ENCODE measurements at regions not wholly inside any gene's neighbourhood (a gene's known extent, or its start where the extent isn't known, plus 50 kb on each side); places are given as distances from the start of the nearest gene placed in this dataset.

DNA sequence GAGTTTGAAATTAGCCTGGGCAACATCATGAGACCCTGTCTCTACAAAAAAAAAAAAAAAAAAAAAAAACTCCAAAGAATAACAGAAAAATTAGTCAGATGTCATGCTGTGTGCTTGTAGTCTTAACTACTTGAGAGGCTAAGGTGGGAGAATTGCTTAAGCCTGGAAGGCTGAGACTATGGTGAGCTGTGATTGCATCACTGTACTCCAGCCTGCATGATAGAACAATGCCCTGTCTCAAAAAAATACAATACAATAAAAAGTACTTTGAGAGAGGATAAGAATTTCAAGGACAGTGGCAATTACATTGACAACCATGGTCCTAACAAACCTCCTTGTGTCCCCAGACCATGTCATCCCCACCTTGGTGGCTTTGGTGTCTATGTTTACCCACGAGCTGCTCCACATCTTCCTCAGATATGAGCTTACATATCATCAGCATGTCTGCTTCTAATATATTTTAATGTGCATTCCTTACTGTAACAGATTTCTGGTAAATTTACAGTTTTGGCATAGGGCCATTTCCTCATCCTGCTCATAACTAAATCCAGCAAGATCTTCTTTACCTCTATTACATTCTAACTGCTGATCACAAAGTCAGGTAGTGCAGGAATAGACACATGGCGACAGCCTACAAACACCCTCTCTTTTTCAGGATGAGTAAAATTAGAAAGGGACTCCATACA lies 437.7 kb upstream of the HNRNPA3 start:
- FAIRE-seq (no peak), ATAC-seq (no peak), DNase-seq (ENCODE audit: low spot score) (no peak)
- Histone ChIP-seq H3K4me3 (replicated peaks in 1 of 3; ENCODE audit: insufficient read depth in 1 of 3, low read depth in 2 of 3, low read length in 3 of 3) (no peak overlapping the region), H4K20me1 (ENCODE audit: insufficient read depth, low read length) (no peaks in the 10 kb centered on the region), H3K9me3 (ENCODE audit: low read length) (peaks cover 12% of the 10 kb centered on the region; the same call in 1 of the 2 replicates), H3K27me3 (ENCODE audit: control insufficient read depth in 1 of 2, insufficient read depth in 2 of 2, low read length in 2 of 2) (no peaks in the 10 kb centered on the region), H3K4me2 (ENCODE audit: low read depth, low read length) (no peak overlapping the region), H3K4me1 (ENCODE audit: insufficient read depth, low read length) (no peaks in the 10 kb centered on the region), H3K27ac (ENCODE audit: extremely low read length, insufficient read depth, low read length) (no peak overlapping the region), H3K9ac (ENCODE audit: insufficient read depth, low read depth, low read length) (no peak overlapping the region), H2AFZ (ENCODE audit: low read length) (no peak overlapping the region), H3K36me3 (replicated peaks in 1 of 2; ENCODE audit: control insufficient read depth in 1 of 2, insufficient read depth in 2 of 2, low read length in 2 of 2) (no peaks in the 10 kb centered on the region), H3K79me2 (ENCODE audit: insufficient read depth, low read length) (no peaks in the 10 kb centered on the region)
- CTCF ChIA-PET (ENCODE audit: low intra/inter-chr PET ratio, low total read pairs): no interaction called here
- in situ Hi-C loops (cut with HindIII; ENCODE audit: extremely low pct_ligation_motif_present, low pct_unique_long_range_greater_than_20kb): no loop called here
- peak; percentile 54; the same call in 1 of the 2 replicates for TF ChIP-seq CEBPB (IDR thresholded peaks at IDR 0.05; ENCODE audit: borderline replicate concordance, low read depth, low read length)
- TF ChIP-seq ATM (IDR thresholded peaks at IDR 0.05; ENCODE audit: borderline replicate concordance): no peak
- intact Hi-C loops (cut with micrococcal nuclease; ENCODE audit: unreplicated experiment): no loop called here
- 1% methylated on average over 2 of the region's 2 CpGs for WGBS (ENCODE audit: low lambda C conversion rate)
- no TSS peak for BruUV-seq (replicated peaks)
- POLR2A ChIA-PET: no interaction called here

DNA sequence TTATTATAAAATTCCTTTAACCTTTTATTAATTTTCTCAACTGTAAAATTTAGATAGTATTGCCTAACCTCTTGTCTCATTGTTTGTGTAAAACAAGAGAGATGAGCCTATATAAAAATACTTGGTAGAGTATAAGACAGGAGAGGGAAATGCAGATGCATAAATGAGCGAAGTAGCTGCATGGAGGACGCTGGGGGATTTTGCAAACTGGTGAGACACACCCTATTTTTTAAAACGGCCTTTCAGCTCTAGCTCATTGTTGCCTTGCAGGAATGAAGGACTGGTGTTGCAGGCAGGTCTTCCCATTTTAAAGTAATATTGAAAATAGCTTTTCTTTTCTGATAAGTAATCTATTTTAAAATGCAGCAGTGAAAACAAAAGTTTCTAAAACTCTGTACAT lies 435.3 kb upstream of the HNRNPA3 start:
- H3K79me2 ChIP-seq (ENCODE audit: insufficient read depth, low read length): no peaks in the 10 kb centered on the region

More for the DNA sequence above, 435.3 kb upstream of the HNRNPA3 start:
- POLR2A ChIA-PET: no interaction called here
- WGBS (ENCODE audit: low lambda C conversion rate): 3% methylated on average over 3 of the region's 3 CpGs
- no peak overlapping the region for H3K4me2 ChIP-seq (ENCODE audit: low read depth, low read length)
- H3K27ac ChIP-seq (ENCODE audit: extremely low read length, insufficient read depth, low read length): no peak overlapping the region
- ATAC-seq: no peak
- BruUV-seq (replicated peaks): no TSS peak
- intact Hi-C loops (cut with micrococcal nuclease; ENCODE audit: unreplicated experiment) (no loop called here), in situ Hi-C loops (cut with HindIII; ENCODE audit: extremely low pct_ligation_motif_present, low pct_unique_long_range_greater_than_20kb) (no loop called here)
- TF ChIP-seq SP4 (CRISPR knock-in tag; IDR thresholded peaks at IDR 0.05): no peak
- no peak for TF ChIP-seq SIX4 (CRISPR knock-in tag; IDR thresholded peaks at IDR 0.05)
- no peak for TF ChIP-seq NFE2 (CRISPR knock-in tag; IDR thresholded peaks at IDR 0.05)
- TF ChIP-seq IRF2 (CRISPR knock-in tag; IDR thresholded peaks at IDR 0.05): no peak
- TF ChIP-seq, protein P1, sequence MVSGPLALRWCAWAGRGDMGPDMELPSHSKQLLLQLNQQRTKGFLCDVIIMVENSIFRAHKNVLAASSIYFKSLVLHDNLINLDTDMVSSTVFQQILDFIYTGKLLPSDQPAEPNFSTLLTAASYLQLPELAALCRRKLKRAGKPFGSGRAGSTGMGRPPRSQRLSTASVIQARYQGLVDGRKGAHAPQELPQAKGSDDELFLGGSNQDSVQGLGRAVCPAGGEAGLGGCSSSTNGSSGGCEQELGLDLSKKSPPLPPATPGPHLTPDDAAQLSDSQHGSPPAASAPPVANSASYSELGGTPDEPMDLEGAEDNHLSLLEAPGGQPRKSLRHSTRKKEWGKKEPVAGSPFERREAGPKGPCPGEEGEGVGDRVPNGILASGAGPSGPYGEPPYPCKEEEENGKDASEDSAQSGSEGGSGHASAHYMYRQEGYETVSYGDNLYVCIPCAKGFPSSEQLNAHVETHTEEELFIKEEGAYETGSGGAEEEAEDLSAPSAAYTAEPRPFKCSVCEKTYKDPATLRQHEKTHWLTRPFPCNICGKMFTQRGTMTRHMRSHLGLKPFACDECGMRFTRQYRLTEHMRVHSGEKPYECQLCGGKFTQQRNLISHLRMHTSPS (CRISPR knock-in tag; IDR thresholded peaks at IDR 0.05; ENCODE audit: low read depth): no peak
- TF ChIP-seq ZFP41 (CRISPR knock-in tag; IDR thresholded peaks at IDR 0.05; ENCODE audit: borderline replicate concordance): no peak
- TF ChIP-seq, protein P2, sequence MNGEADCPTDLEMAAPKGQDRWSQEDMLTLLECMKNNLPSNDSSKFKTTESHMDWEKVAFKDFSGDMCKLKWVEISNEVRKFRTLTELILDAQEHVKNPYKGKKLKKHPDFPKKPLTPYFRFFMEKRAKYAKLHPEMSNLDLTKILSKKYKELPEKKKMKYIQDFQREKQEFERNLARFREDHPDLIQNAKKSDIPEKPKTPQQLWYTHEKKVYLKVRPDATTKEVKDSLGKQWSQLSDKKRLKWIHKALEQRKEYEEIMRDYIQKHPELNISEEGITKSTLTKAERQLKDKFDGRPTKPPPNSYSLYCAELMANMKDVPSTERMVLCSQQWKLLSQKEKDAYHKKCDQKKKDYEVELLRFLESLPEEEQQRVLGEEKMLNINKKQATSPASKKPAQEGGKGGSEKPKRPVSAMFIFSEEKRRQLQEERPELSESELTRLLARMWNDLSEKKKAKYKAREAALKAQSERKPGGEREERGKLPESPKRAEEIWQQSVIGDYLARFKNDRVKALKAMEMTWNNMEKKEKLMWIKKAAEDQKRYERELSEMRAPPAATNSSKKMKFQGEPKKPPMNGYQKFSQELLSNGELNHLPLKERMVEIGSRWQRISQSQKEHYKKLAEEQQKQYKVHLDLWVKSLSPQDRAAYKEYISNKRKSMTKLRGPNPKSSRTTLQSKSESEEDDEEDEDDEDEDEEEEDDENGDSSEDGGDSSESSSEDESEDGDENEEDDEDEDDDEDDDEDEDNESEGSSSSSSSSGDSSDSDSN (CRISPR knock-in tag; IDR thresholded peaks at IDR 0.05): no peak
- TF ChIP-seq PCBP2 (optimal IDR thresholded peaks at IDR 0.05; ENCODE audit: low read depth, low read length, poor library complexity, severe bottlenecking): no peak
- no peak for TF ChIP-seq ZNF329 (CRISPR knock-in tag; IDR thresholded peaks at IDR 0.05; ENCODE audit: low read depth)
- H3K4me3 ChIP-seq (replicated peaks in 1 of 3; ENCODE audit: insufficient read depth in 1 of 3, low read depth in 2 of 3, low read length in 3 of 3): no peak overlapping the region
- no peak overlapping the region for H2AFZ ChIP-seq (ENCODE audit: low read length)
- CTCF ChIA-PET (ENCODE audit: low intra/inter-chr PET ratio, low total read pairs): no interaction called here
- no peaks in the 10 kb centered on the region for H3K4me1 ChIP-seq (ENCODE audit: insufficient read depth, low read length)
- no peak for FAIRE-seq
- no peaks in the 10 kb centered on the region for H4K20me1 ChIP-seq (ENCODE audit: insufficient read depth, low read length)
- no peak overlapping the region for H3K9ac ChIP-seq (ENCODE audit: insufficient read depth, low read depth, low read length)
- no peaks in the 10 kb centered on the region for H3K36me3 ChIP-seq (replicated peaks in 1 of 2; ENCODE audit: control insufficient read depth in 1 of 2, insufficient read depth in 2 of 2, low read length in 2 of 2)
- DNase-seq (ENCODE audit: low spot score): no peak
- H3K9me3 ChIP-seq (ENCODE audit: low read length): peaks cover 19% of the 10 kb centered on the region; the same call in 1 of the 2 replicates
- no peaks in the 10 kb centered on the region for H3K27me3 ChIP-seq (ENCODE audit: control insufficient read depth in 1 of 2, insufficient read depth in 2 of 2, low read length in 2 of 2)

Data from HepG2 (cell line).